ENCODE measurements at regions not wholly inside any gene's neighbourhood (a gene's known extent, or its start where the extent isn't known, plus 50 kb on each side); places are given as distances from the start of the nearest gene placed in this dataset.

- TF ChIP-seq CTCF (IDR thresholded peaks at IDR 0.05; ENCODE audit: partially characterized antibody, unreplicated experiment) = no peak
- Mint-ChIP-seq H3K4me1 (ENCODE audit: low read depth, unreplicated experiment) (no peaks in the 10 kb centered on the region), H3K27me3 (ENCODE audit: unreplicated experiment) (no peaks in the 10 kb centered on the region), H3K27ac (ENCODE audit: unreplicated experiment) (no peak overlapping the region), H3K9me3 (ENCODE audit: unreplicated experiment) (no peaks in the 10 kb centered on the region), H3K4me3 (ENCODE audit: unreplicated experiment) (no peak overlapping the region), H3K36me3 (ENCODE audit: unreplicated experiment) (no peaks in the 10 kb centered on the region)
- DNase-seq = no peak
Observed at GRCh38 chr13:89011615-89012014, 1340.4 kb downstream of the SLITRK5 start.

- Mint-ChIP-seq H3K9me3 (ENCODE audit: unreplicated experiment) (no peaks in the 10 kb centered on the region), H3K4me1 (ENCODE audit: low read depth, unreplicated experiment) (no peaks in the 10 kb centered on the region), H3K27ac (ENCODE audit: unreplicated experiment) (no peak overlapping the region), H3K36me3 (ENCODE audit: unreplicated experiment) (no peaks in the 10 kb centered on the region), H3K27me3 (ENCODE audit: unreplicated experiment) (no peaks in the 10 kb centered on the region), H3K4me3 (ENCODE audit: unreplicated experiment) (no peak overlapping the region)
- TF ChIP-seq CTCF (IDR thresholded peaks at IDR 0.05; ENCODE audit: partially characterized antibody, unreplicated experiment) = no peak
- DNase-seq = no peak
Observed at GRCh38 chr13:89027694-89028306, 1356.6 kb downstream of the SLITRK5 start.

GRCh38 chr13:89029062-89029461 lies 1357.9 kb downstream of the SLITRK5 start:
- Mint-ChIP-seq H3K4me1 (ENCODE audit: low read depth, unreplicated experiment) (no peaks in the 10 kb centered on the region), H3K27ac (ENCODE audit: unreplicated experiment) (no peak overlapping the region), H3K27me3 (ENCODE audit: unreplicated experiment) (no peaks in the 10 kb centered on the region), H3K4me3 (ENCODE audit: unreplicated experiment) (no peak overlapping the region), H3K9me3 (ENCODE audit: unreplicated experiment) (peaks cover 5% of the 10 kb centered on the region), H3K36me3 (ENCODE audit: unreplicated experiment) (peaks cover 7% of the 10 kb centered on the region)
- no peak for TF ChIP-seq CTCF (IDR thresholded peaks at IDR 0.05; ENCODE audit: partially characterized antibody, unreplicated experiment)
- no peak for DNase-seq

- H3K27me3 Mint-ChIP-seq (ENCODE audit: unreplicated experiment) = peaks cover 2% of the 10 kb centered on the region
Observed at GRCh38 chr13:89034015-89034414, 1362.8 kb downstream of the SLITRK5 start.

More at GRCh38 chr13:89034015-89034414, 1362.8 kb downstream of the SLITRK5 start:
- H3K36me3 Mint-ChIP-seq (ENCODE audit: unreplicated experiment) = peaks cover 7% of the 10 kb centered on the region
- H3K27ac Mint-ChIP-seq (ENCODE audit: unreplicated experiment) = no peak overlapping the region
- H3K4me1 Mint-ChIP-seq (ENCODE audit: low read depth, unreplicated experiment) = no peaks in the 10 kb centered on the region
- no peak for DNase-seq
- H3K4me3 Mint-ChIP-seq (ENCODE audit: unreplicated experiment) = no peak overlapping the region
- H3K9me3 Mint-ChIP-seq (ENCODE audit: unreplicated experiment) = peaks cover 5% of the 10 kb centered on the region
- TF ChIP-seq CTCF (IDR thresholded peaks at IDR 0.05; ENCODE audit: partially characterized antibody, unreplicated experiment) = no peak
